NCI-H446 (cell line): ENCODE measurements at regions not wholly inside any gene's neighbourhood (a gene's known extent, or its start where the extent isn't known, plus 50 kb on each side); places are given as distances from the start of the nearest gene placed in this dataset.

Experiments
- DNase-seq, 2 experiments: peaks; one replicate each; lab custom pipeline; 2025; lab: John Stamatoyannopoulos, UW

DNA sequence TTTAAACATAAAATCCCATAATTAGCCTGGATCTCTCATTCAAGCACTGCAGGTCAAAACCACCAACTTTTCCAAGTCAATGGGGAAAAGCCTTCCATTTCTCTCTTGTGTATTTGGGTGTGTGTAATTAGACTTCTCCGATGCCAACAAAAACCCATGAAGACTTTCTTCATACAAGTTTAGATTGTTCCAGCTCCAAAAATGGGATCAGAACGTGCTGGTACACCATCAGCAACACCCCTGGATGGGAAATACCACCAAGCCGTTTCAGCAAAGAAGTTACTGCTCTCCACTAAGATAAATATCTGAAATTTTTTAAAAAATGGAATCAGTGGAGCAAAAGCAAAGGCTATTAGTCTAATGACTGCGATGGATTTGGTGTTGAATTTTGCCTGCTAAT, 837.3 kb upstream of the SOX9 start:
- no peak for DNase-seq

GRCh38 chr17:71284032-71284755, 836.6 kb upstream of the SOX9 start:
- DNase-seq, result no peak

- DNase-seq, result no peak
These were observed 834.2 kb upstream of the SOX9 start for GRCh38 chr17:71286625-71287024.

GRCh38 chr17:71287071-71287823, 833.6 kb upstream of the SOX9 start:
- DNase-seq, result peak; percentile 8 to 51

DNA sequence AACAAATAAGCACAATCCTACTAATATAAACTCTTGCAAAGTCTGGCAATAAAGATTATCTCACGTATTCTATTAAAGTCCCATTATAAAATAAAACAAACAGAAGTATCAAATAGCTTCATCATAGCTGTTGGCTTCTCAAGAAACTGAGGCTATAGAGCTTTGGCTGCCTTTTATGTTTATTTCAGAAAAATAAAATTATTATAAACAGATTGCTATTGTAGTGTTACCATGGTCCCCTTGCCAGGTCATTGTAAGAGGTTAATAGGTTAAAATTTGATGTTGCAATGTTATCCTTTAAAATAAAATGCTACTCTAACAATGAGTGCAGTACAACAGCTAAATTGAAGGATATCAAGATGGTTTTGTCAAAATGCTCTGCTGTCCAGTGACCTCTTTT, 828.8 kb upstream of the SOX9 start:
- no peak for DNase-seq

GRCh38 chr17:71296005-71296404, 824.8 kb upstream of the SOX9 start:
- DNase-seq, result no peak

DNA sequence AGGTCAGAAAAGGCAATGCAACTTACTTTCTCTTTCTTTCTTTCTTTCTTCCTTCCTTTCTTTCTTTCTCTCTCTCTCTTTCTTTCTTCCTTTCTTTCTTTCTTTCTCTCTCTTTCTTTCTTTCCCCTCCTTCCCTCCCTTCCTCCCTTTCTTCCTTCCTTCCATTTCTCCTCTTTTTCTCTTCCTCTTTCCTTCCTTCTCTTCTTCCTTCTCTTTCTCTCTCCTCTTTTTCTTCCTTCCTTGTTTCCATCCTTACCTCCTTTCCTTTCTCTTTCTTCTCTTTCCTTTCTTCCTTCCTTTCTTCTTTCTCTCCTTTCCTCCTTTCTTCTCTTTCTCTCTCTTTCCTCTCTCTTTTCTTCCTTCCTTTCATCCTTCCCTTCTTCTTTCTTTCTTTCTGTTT, 819.8 kb upstream of the SOX9 start:
- no peak for DNase-seq

DNA sequence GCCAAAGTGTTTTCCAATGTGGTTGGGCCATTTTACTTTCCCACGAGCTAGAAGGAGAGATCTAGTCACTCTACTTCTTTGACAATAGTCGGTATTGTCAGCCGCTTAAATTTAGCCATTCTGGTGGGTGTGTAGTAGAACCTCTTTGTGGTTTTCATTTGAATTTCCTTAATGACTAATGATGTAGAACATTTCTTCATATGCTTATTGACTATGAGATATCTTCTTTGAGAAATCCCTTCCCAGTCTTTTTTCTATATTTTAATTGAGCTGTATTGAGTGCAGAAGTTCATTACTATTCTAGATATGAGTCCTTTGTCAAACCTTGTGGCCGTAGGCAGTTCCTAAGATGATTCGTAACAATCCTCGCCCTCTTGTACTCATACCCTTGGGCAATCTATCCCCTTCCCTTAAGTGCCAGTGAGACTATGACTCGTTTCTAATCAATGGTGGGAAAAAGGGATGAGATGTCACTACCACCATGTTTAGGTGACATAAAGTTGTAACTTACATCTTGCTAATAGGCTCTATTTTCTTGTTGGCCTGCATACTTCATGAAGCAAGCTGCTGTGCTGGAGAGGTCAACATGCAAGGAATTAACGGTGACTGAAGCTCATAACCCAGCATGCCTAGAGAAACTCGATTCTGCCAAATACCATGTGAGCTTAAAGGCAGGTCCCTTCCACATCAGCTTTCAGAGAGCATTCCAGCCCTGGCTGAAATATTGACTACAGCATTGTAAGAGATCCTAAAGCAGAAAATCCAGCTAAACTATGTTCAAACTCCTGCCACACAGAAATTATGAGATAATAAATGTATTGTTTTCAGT, 817.9 kb upstream of the SOX9 start:
- DNase-seq, result no peak

DNA sequence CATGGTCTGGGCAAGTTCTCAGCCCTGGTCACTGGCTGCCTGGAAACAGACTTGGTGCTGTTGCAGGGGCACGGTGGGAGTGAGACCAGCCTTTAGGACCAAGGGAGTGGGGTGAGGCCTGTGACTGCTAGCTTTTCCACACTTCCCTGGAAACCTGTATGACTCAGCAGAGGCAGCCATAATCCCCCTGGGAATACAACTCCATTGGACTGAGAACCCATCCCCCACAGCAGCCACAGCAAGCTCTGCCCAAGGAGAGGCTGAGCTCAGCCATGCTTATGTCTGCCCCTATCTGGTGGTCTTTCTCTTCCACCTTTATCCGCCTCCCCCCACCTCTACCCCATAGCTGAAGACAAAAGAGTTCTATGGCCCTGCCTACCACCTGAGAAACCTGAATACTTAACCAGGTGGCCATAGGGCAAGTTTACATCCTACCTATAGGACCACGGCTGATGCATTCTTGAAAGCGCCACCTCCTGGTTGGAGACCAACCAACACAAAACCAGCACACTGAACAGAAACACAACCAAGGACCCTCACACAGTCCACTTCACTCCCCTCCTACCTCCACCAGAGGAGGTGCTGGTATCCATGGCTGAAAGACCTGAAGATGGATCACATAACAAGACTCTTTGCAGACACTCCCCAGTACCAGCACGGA, 816.2 kb upstream of the SOX9 start:
- no peak for DNase-seq

DNA sequence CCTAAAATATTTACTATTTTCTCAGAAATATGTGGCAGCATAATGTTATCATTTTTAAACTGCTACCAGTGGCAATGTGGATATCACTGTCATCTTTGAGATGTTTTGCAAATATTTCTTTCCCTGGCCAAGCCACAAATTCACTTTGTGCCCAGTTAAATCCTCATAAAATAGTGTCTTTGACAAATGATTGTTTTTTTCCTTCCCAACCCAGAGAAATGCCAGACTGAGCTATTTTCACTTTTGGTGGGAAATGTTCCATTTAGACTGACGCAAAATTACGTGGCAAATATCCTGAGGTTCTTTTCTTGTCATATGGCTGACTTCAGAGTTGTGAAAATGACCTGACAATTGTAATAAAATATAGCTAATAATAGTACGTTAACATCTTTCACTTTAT, 807.0 kb upstream of the SOX9 start:
- DNase-seq, result no peak

DNA sequence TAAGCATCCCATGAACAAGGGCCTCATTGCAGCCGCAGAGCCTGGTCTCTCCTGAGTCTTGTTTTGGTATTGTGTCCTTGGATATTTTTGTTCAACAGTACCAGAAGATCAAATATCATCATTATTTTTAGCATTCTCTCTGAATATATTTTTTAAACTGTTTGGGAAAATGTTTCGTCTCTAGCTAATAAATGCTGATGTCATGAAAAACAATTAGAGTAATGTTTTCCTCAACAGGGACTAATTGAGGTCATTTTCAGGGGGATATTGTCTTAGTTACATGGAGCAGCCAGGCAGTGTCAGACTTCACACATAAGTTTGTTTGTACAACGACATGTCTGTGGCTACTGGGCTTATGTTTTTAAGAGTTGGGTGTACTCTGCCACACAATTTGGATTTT, 805.3 kb upstream of the SOX9 start:
- DNase-seq, result no peak

DNA sequence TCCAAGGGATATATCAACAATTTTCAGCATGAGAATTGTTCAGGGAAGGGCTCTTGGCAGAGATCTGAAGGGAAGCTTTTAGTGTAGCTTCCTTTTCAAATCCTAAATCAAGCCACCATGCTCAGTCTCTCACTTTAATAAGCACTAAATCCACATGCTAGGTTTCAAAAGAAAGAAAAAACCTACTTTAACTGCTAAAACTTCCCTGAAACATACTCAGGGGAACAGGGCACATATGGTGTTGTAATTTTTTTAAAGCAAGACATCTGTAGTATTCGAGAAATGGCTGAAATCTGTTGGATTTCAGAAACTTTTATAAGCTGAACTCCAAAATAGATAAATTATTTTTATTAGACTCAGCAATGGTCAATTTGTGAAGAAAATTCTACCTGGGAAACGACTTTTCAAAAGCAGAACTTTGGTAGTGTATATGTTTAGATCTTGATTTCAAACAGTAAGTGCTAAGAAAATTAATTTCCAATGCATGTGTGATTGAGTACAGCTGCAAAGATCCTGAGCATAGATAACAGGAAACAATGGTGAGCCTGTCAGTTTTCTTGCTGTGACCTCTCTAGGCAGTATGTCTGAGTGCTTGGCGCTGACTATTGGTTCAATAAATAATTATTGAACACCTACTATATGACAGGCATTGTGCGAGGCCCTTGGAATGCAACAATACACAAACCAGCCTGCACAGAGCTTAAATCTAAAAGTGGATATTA, 804.5 kb upstream of the SOX9 start:
- no peak for DNase-seq

- DNase-seq, result no peak
These were observed 800.6 kb upstream of the SOX9 start for GRCh38 chr17:71320009-71320796.

DNA sequence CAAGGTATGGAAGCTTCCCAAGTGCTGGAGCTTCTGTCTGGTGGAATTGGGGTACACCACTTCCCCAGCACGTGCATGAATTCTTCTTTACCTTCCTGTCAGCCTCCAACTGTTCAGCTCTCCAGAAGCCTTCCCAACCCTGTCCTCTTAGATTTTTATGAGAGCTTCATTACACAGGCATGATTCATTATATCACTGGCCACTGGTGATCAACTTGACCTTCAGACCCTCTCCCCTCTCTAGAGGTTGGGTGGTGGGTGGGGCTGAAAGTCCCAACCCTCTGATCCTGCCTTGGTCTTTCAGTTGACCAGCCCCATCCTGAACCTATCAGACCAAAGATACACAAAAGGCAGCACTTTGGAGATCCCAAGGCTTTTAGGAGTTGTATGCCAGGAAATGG, 795.7 kb upstream of the SOX9 start:
- DNase-seq, result no peak

GRCh38 chr17:71325886-71326285, 794.9 kb upstream of the SOX9 start:
- no peak for DNase-seq

- DNase-seq, result no peak
These were observed 793.3 kb upstream of the SOX9 start for GRCh38 chr17:71327376-71328059.

GRCh38 chr17:71329310-71330098, 791.3 kb upstream of the SOX9 start:
- DNase-seq, result no peak

- no peak for DNase-seq
These were observed 790.8 kb upstream of the SOX9 start for GRCh38 chr17:71330099-71330375.

DNA sequence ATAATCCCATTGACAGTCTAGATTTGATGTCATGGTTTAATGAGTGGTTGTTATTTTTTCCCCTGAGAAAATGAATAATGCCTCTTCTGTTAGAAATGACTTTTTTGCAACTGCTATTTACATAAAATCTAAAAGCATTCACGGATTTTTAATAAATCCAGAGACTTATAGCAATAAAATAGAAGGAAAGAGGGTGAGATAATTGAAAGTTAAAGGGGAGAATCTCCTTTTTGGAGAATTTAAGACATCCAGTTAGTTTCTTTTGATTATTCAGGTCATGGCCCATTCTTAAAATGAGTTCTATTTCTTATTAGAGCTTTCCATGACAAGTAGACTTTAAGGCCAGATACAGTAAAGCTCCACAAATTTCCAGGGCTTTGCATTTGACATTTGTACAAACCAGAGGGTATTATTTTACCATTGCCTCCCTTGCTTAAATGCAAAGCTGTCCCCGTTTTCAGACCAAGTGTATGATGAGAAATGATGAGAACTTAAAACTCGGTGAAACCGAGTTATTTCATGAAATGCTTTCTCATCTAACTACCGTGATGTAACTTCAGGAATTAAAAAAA, 789.0 kb upstream of the SOX9 start:
- DNase-seq, result no peak
